C4-2B (cell line): ENCODE measurements at regions not wholly inside any gene's neighbourhood (a gene's known extent, or its start where the extent isn't known, plus 50 kb on each side); places are given as distances from the start of the nearest gene placed in this dataset.

Experiments
- CTCF ChIP-seq: fragments of 450-650 bp; conservative IDR thresholded peaks from 2 replicates; pipeline ENCODE4 v1.5.1; 2017; ENCODE audit warnings: mild to moderate bottlenecking
- ZFX ChIP-seq: fragments of 450-650 bp; IDR thresholded peaks from 2 replicates; pipeline ENCODE4 v1.6.1; 2017

DNA sequence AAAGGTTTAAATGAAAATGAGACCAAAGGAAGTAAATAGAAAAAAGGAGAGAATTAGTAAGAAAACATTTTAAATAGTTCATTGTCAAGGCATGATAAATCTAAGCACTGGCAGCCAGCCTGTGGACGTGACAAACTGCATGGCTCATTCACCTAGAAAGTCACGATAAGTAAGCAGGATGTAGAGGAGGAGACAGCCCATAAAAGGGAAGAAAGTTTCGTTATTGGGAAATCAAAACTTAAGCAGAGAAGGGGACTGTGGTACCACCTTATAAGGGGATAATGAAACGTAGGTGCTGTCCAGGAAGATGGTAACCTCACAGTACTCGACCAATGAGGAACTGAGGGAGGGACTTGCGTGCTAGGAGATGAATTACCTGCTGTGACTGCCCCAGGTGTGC is 494.5 kb upstream of the GRAMD2B start:
- TF ChIP-seq CTCF (no peak), ZFX (no peak)
